Stimulated activated CD4-positive, alpha-beta T cell treated with anti-CD3 and anti-CD28 coated beads, Interleukin-15, amount 100 ng/mL, for 24 hours (primary cell): ENCODE measurements at regions not wholly inside any gene's neighbourhood (a gene's known extent, or its start where the extent isn't known, plus 50 kb on each side); places are given as distances from the start of the nearest gene placed in this dataset.
"Not testable (repeated sequence)": the region's sequence is repeated elsewhere in the genome, so short reads cannot be mapped to it uniquely, and the experiment has no call there.

Experiments
- DNase-seq: peaks from one replicate; pipeline ENCODE4 v3.0.0-alpha.2; 2020

- DNase-seq = no peak
Measured at GRCh38 chrY:12212394-12212793, 488.6 kb upstream of the USP9Y start.

- DNase-seq = peak; percentile 1
Measured at GRCh38 chrY:12215564-12216022, 485.4 kb upstream of the USP9Y start.

GRCh38 chrY:12230921-12231320 is 470.1 kb upstream of the USP9Y start:
- DNase-seq = no peak

DNA sequence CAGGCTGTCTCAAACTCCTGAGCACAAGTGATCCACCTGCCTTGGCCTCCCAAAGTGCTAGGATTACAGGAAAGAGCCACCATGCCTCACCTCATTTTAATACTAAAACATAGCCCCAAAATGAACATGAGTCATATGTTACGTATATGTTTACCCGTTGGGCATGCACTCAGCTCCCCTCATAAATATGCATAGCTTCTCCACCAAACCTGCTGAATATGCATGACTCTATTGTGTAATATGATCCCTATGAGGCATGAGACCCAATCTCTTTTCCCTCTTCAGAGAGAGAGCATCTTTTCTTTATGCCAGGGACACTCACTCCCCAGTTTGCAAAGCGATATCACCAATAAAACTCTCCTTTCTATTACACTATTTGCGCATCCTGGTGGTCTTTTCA is 464.6 kb upstream of the USP9Y start:
- DNase-seq = no peak

DNA sequence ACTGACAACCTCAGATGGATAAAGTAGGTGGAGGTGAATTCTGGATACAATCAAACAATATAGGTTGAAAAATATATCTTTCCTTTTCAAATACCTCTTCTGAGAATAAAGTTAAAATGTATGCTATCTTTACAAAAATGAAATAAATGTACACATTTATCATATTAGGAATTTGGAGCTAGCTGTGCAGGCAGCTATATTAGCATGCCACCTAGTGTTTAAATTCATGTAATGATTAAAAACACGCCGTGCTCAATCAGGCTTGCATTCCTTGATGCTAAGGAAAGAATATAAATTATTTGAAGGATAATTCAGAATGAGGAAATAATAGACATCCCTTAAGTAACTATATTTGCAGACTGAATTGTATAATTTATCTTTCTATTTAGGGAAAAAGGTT is 460.7 kb upstream of the USP9Y start:
- DNase-seq = not testable (repeated sequence)

- no peak for DNase-seq
Measured at GRCh38 chrY:12244146-12244545, 456.9 kb upstream of the USP9Y start.

DNA sequence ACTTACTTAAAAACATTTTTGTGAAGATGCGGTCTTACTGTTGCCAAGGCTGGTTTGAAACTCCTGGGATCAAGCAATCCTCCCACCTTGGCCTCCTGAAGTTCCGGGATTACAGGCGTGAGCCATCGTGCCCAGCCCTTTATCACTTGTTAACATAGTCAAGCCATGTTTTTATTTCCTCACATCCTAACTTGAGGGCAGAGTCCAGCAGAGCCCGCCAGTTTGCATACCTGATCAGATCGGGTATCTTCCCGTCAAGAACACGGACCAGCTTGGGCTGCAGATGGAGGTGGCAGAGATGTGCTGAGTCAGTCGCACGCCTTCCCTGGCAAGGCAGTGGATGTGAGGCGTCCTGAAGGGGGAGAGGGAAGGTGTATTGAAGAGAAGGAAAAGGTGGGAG is 447.3 kb upstream of the USP9Y start:
- no peak for DNase-seq

DNA sequence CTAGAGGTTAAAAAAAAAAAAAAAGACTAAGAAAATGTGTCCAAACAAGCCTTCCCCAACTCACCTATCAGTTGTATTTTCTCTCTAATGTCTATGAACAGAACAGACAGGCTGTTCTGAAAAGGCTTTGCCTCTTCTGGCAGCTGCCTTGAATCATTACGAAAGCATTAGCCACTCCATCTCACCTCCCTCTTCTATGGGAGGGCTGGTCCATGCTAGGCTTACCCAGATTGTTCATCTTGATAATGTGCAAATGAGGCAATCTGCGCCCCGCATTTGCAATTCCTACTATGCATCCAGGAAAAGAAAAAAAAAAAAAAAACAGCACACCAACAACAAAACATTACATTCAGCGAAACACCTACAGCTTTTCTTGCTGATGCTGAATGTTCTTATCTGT is 429.9 kb upstream of the USP9Y start:
- no peak for DNase-seq

GRCh38 chrY:12285608-12286007 is 415.4 kb upstream of the USP9Y start:
- no peak for DNase-seq

DNA sequence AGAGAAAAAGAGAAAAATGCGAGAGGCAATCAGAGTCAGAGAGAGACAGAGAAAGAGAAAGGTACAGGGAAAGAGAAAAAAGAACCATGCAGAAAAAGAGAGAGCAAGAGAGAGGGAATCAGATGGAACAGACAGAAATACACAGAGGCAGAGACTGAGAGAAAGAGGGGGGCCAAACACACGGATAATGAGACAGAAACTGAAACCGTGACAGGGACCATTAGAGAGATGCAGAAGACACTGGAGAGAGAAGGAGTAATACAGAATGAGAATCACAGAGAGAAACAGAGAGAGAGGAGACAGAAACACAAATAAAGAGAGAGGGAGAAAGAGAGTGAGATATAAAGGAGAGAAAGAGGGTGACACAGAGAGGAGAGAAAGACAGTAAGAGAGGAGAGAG is 412.1 kb upstream of the USP9Y start:
- no peak for DNase-seq

- no peak for DNase-seq
Measured at GRCh38 chrY:12289415-12289814, 411.6 kb upstream of the USP9Y start.

GRCh38 chrY:12292542-12292941 is 408.5 kb upstream of the USP9Y start:
- no peak for DNase-seq

- no peak for DNase-seq
Measured at GRCh38 chrY:12296460-12296859, 404.6 kb upstream of the USP9Y start.

GRCh38 chrY:12299796-12300195 is 401.2 kb upstream of the USP9Y start:
- DNase-seq = not testable (repeated sequence)

DNA sequence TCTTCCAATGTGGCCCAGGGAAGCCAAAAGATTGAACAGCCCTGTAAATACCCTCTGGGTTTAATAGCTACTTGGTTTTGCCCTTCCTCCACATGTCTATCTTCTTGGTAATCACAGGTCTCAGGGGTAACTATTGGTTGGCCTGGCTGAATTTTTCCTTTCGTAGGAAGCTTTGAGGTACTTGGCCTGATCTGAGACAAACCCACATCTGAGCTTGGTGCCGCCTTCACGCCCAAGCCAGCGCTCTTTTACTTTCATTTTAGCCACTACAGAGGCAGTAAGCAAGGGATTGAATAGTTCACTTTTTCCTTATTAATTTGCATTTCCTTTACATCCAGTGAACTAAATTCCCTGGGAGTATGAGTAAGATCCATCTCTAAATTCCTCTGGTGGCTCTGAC is 397.6 kb upstream of the USP9Y start:
- DNase-seq = peak; percentile 10

DNA sequence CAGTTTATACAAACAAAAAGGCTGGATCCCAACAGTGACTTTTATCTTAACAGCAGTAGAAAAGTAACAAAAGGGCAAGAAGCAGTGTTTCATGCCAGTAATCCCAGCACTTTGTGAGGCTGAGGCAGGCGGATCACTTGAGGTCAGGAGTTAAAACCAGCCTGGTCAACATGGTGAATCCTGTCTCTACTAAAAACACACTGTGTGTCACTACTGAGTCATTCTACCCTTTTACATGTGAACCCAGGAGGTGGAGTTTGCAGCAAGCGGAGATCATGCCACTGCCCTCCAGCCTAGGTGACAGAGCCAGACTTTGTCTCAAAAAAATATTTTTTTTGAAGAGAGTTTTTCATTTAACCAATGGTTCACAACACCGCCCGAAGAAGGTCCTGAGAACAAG is 395.6 kb upstream of the USP9Y start:
- DNase-seq = no peak

GRCh38 chrY:12309212-12309611 is 391.8 kb upstream of the USP9Y start:
- DNase-seq = peak; percentile 20

DNA sequence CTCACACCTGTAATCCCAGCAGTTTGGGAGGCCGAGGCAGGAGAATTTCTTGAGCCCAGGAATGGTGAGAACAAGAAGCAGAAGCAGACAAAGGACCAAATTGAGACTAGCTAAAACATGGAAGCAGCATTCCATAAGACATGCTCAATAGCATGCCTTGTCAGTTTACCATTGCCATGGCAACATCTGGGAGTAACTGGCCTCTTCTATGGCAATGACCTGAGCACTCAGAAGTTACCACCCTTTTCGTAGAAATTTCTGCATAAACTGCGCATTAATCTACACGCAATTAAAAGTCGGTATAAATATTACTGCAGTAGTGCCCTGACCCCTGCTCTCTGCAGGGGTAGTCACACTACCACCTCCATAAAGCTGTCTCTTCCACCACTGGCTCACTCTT is 390.2 kb upstream of the USP9Y start:
- DNase-seq = no peak

GRCh38 chrY:12327751-12328150 is 373.3 kb upstream of the USP9Y start:
- no peak for DNase-seq

DNA sequence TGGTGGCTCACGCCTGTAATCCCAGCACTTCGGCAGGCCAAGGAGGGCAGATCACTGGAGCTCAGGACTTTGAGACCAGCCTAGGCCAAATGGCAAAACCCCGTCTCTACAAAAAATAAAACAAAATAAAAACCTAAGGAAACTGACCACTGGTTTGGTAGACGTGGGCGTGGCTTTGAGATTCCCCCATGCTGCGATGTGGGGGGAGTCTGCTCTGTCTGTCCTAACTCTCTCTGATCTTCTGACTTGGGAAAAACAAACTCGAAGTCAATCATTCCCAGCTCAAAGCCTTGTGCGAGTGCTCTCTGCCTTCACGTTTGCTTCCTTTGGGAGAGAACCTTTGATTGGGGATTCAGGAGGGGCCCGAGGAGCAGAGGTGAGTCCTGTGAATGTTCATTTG is 369.1 kb upstream of the USP9Y start:
- DNase-seq = not testable (repeated sequence)

DNA sequence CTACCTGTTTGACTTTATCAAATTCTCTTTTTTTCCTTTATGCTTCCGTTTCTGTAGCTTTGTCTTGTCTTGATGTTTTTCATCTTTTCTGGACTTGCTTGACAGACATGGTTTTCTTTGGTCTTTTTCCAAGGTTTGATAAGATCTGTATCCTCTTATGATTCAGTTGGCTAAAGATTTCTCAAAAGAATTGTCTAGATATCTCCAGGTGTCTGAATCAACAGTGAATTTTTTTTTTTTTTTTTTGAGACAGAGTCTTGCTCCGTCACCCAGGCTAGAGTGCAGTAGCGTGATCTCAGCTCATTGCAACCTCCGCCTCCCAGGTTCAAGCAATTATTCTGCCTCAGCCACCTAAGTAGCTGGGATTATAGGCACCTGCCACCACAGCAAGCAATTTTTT is 357.8 kb upstream of the USP9Y start:
- no peak for DNase-seq

- DNase-seq = no peak
Measured at GRCh38 chrY:12348181-12348580, 352.9 kb upstream of the USP9Y start.

- DNase-seq = no peak
Measured at GRCh38 chrY:12357204-12357603, 343.8 kb upstream of the USP9Y start.

GRCh38 chrY:12357655-12358054 is 343.4 kb upstream of the USP9Y start:
- no peak for DNase-seq

DNA sequence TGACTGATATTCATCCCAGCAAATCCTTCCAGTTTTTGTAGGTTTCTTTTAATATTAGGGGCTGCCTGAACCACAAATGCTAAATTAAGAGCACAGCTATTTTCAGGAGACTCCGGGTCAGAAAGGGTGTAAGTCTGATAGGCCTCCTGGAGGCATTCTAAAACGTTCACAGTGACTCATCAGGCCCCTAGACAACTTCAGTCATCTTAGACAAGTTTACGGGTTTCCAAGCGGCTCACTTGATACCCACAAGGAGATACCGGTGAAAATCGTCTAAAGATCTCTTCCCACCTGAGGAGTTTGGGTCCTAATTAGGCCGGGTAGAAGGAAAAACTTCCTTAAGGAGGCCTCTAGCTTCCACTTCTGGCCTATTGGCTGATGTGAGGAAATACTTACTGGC is 342.7 kb upstream of the USP9Y start:
- DNase-seq = no peak

DNA sequence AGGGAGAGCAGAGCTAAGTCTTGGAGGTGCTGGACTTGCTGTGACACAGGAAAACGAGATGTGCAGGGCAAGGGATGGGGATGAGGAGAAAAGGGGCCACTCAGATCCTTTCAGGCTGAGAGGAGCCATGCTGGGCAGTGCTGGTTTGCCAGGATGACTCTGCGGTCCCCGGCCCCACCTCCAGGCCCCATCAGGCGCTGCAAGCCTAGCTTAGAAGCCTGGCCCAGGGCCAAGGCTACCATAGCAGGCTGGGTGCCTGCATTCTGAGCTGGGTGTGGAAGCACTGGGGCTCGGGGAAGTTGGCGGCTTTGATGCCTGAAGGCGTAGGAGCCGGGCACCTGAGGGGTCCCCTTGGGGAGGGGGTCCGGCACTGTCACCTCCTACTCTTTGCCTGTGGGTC is 341.2 kb upstream of the USP9Y start:
- peak; percentile 1 for DNase-seq
